HG03575 (cell line): ENCODE measurements at regions not wholly inside any gene's neighbourhood (a gene's known extent, or its start where the extent isn't known, plus 50 kb on each side); places are given as distances from the start of the nearest gene placed in this dataset.
A peak's percentile ranks its signal among the peaks of the same experiment; 100 is the strongest.

ENCODE experiments used
- ATAC-seq: cut with Tn5 transposase; IDR thresholded peaks from one replicate; pipeline ENCODE4 v1.9.1; 2021; ENCODE audit not compliant: unreplicated experiment, insufficient number of reproducible peaks, low FRiP score; ENCODE audit errors: extremely low read depth

GRCh38 chr2:212915121-212915782 lies 236.2 kb downstream of the IKZF2 start:
- ATAC-seq: peak; percentile 52

GRCh38 chr2:212914392-212914791 lies 237.0 kb downstream of the IKZF2 start:
- no peak for ATAC-seq

- ATAC-seq: no peak
These were observed 237.6 kb downstream of the IKZF2 start for GRCh38 chr2:212913640-212914306.

GRCh38 chr2:212912445-212913103 lies 238.8 kb downstream of the IKZF2 start:
- no peak for ATAC-seq

- no peak for ATAC-seq
These were observed 240.4 kb downstream of the IKZF2 start for GRCh38 chr2:212911011-212911410.

- ATAC-seq: no peak
These were observed 242.6 kb downstream of the IKZF2 start for GRCh38 chr2:212908682-212909435.

GRCh38 chr2:212908031-212908430 lies 243.4 kb downstream of the IKZF2 start:
- ATAC-seq: no peak

- ATAC-seq: no peak
These were observed 244.8 kb downstream of the IKZF2 start for GRCh38 chr2:212906620-212907019.

- ATAC-seq: no peak
These were observed 245.7 kb downstream of the IKZF2 start for GRCh38 chr2:212905640-212906201.

GRCh38 chr2:212904646-212905045 lies 246.8 kb downstream of the IKZF2 start:
- ATAC-seq: no peak

GRCh38 chr2:212903413-212903812 lies 248.0 kb downstream of the IKZF2 start:
- no peak for ATAC-seq

- ATAC-seq: no peak
These were observed 249.0 kb downstream of the IKZF2 start for GRCh38 chr2:212902421-212902820.

- no peak for ATAC-seq
These were observed 249.7 kb downstream of the IKZF2 start for GRCh38 chr2:212901604-212902275.

- ATAC-seq: no peak
These were observed 250.7 kb downstream of the IKZF2 start for GRCh38 chr2:212900715-212901114.

GRCh38 chr2:212898011-212898410 lies 253.4 kb downstream of the IKZF2 start:
- no peak for ATAC-seq

GRCh38 chr2:212897296-212897695 lies 254.1 kb downstream of the IKZF2 start:
- ATAC-seq: no peak

GRCh38 chr2:212894026-212894425 lies 257.4 kb downstream of the IKZF2 start:
- ATAC-seq: no peak

GRCh38 chr2:212893216-212893615 lies 258.2 kb downstream of the IKZF2 start:
- no peak for ATAC-seq

- no peak for ATAC-seq
These were observed 259.2 kb downstream of the IKZF2 start for GRCh38 chr2:212892193-212892592.
